ENCODE measurements at regions not wholly inside any gene's neighbourhood (a gene's known extent, or its start where the extent isn't known, plus 50 kb on each side); places are given as distances from the start of the nearest gene placed in this dataset.

DNA sequence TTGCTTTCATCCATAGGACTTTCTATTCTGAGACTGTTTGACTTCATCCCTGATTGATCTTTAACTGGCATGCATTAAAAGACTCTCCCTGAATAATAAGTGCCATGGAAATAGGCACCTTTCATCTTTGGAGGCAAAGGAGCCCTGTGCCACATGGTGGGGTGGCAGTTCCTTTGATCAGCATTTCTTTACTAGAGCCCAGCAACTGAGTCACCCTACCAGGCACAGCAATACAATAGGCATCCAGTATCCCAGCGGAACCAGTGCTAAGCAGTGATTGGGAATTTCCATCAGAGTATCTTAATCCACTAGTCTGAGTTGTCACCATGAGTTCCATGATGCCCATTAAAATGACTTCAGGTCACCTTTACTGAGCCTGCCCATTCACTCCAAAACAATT lies 476.1 kb upstream of the MPDZ start:
- TF ChIP-seq, protein P1, sequence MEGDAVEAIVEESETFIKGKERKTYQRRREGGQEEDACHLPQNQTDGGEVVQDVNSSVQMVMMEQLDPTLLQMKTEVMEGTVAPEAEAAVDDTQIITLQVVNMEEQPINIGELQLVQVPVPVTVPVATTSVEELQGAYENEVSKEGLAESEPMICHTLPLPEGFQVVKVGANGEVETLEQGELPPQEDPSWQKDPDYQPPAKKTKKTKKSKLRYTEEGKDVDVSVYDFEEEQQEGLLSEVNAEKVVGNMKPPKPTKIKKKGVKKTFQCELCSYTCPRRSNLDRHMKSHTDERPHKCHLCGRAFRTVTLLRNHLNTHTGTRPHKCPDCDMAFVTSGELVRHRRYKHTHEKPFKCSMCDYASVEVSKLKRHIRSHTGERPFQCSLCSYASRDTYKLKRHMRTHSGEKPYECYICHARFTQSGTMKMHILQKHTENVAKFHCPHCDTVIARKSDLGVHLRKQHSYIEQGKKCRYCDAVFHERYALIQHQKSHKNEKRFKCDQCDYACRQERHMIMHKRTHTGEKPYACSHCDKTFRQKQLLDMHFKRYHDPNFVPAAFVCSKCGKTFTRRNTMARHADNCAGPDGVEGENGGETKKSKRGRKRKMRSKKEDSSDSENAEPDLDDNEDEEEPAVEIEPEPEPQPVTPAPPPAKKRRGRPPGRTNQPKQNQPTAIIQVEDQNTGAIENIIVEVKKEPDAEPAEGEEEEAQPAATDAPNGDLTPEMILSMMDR (IDR thresholded peaks at IDR 0.05), result no peak
- TF ChIP-seq POLR2A (IDR thresholded peaks at IDR 0.05), result no peak

Measured in uterus (tissue), 2 donors.